GM21367 (cell line): ENCODE measurements at regions not wholly inside any gene's neighbourhood (a gene's known extent, or its start where the extent isn't known, plus 50 kb on each side); places are given as distances from the start of the nearest gene placed in this dataset.
"Not testable (repeated sequence)": the region's sequence is repeated elsewhere in the genome, so short reads cannot be mapped to it uniquely, and the experiment has no call there.

Source experiments
- ATAC-seq: cut with Tn5 transposase; IDR thresholded peaks from one replicate; pipeline ENCODE4 v1.9.1; 2021; ENCODE audit not compliant: unreplicated experiment

DNA sequence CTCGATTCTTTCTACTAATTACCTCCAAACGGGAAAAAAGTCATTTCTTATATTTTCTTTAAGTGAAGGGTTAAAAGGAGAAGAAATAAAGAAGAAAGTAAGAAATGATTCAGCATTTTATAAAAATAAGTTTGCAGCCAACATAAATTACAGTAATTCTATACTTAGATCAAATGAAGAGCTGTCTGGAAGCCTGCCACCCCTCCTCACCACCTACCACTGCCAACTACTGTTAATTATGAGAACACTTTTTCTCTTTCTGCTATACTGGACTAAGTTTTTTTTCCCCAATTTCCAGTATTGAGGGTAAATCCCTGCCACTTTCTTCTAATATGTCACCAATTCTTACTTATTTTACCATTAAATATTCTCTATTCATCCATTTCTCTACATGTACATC is 1030.1 kb downstream of the PRIM2 start:
- ATAC-seq: not testable (repeated sequence)

DNA sequence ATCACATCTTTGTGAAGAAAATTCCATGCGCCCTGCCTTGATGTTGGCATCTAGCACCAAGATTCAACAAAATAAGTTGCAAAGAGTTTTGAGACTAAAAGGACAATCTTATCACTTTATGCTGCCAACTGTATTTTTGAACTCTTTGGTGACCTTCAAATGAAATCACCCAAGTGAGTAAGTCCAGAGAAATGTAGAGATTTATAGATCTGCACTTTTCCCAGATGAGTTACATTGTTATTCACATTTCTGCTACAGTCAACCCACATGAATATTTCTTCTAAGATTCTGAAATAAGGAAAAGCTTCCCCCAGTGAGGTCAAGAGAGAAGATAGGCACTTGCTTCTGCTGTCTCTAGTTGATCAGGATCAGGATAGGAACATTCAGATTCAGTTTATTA is 1034.2 kb downstream of the PRIM2 start:
- ATAC-seq: not testable (repeated sequence)

DNA sequence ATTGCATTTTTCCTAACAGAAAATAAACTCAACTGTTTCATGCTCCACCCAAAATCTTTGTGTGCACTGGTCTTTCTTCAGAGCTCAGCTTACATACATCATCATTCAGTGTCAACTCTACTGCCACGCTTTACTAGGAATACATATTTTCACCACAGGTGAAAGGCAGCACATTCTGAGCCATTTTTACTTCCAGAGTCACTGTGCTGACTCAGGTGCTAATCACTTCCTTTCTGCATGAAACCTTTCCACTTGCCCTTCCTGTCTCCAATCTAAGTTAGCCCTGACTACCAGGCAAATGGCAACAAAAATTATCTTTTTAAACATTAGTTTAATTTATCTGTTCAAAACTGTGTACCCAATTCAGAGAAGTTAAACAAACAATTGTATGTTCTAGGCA is 1041.0 kb downstream of the PRIM2 start:
- ATAC-seq: not testable (repeated sequence)

DNA sequence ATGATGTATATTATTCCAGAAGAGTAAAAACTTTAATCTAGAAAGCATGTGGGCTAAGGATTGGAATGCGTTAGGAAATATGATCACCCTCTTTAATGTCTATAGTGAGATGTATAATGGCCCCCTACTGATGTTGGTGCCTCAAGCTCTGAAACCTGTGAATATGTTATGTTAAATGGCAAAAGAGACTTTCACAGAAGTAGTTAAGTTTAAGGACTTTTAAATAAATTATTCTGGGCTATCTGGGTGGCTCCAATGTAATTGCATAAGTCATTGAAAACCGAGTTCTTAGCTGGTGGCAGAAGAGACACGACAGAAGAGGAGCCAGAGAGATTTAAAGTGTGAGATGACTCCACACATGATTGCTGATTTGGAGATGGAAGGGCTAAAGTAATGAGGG is 1048.4 kb downstream of the PRIM2 start:
- ATAC-seq: not testable (repeated sequence)

DNA sequence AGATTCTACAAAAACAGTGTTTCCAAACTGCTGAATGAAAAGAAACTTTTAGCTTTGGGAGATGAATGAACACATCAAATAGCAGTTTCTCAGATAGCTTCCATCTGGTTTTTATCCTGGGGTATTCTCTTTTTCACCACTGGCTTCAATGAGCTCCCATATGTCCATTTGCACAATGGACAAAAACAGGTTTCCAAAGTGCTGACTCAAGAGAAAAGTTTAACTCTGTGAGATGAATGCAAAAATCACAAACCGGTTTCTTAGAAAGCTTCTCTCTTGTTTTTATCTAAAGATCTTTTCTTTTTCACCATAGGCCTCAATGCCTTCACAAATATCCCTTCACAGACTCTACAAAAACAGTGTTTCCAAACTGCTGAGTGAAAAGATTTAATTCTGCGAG is 1089.2 kb downstream of the PRIM2 start:
- ATAC-seq: not testable (repeated sequence)

DNA sequence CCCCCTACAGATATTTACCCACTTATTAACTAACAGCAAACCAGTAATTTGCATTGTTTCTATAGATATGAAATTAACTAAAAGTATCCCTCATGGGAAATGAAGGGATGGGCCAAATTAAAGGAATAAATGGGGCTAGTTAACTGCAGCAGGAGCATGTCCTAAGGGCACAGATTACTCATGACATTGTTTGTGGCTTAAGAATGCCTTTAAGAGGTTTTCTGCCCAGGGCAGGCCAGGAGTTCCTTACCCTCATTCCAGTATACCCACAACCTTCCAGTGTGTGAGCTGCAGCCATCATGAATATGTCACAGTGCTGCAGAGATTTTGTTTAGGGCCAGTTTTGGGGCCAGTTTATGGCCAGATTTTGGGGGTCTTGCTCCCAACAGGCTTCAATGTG is 1101.9 kb downstream of the PRIM2 start:
- no peak for ATAC-seq
